T-cell (primary cell): ENCODE measurements at regions not wholly inside any gene's neighbourhood (a gene's known extent, or its start where the extent isn't known, plus 50 kb on each side); places are given as distances from the start of the nearest gene placed in this dataset.

Experiments used
- ATAC-seq, 4 experiments: fragments of 200-7000 bp in 3 of 4; fragments of 150-1000 bp in 1 of 4; cut with Tn5 transposase; replicated peaks in 1 of 4; 1 replicate in 3 of 4; 2 replicates in 1 of 4; pipeline ENCODE4 v1.10.0; 2021; ENCODE audit warnings: moderate library complexity in 3 of 4, mild to moderate bottlenecking in 2 of 4, moderate number of reproducible peaks in 1 of 4
- CTCF ChIA-PET, 2 donors: fragments of 300-600 bp; sonication (Branson Sonifier 250); formaldehyde crosslinking; loops; one replicate each; lab custom pipeline; 2022; ENCODE audit warnings: antibody characterized with exemption in 2 of 2; lab: Charles Lee
- POLR2A ChIA-PET, 2 donors: fragments of 300-600 bp; sonication (Branson Sonifier 250); formaldehyde crosslinking; loops; one replicate each; lab custom pipeline; 2022; ENCODE audit warnings: antibody characterized with exemption in 2 of 2; lab: Charles Lee
- DNase-seq, 35 experiments: peaks; one replicate each; pipeline versions ENCODE4 v3.0.0 to v3.0.0-alpha.2; 2013 to 2023
- H3K27ac ChIP-seq: one replicate; pipeline ENCODE4 v1.5.1; 2013; ENCODE audit warnings: low read length
- H3K27me3 ChIP-seq, 2 experiments: replicated peaks in 1 of 2; 1 replicate in 1 of 2; 2 replicates in 1 of 2; pipeline versions ENCODE4 v1.6.1 to v1.7.0; 2013; ENCODE audit warnings: low read length in 1 of 2, mixed read lengths in 1 of 2; ENCODE audit not compliant: control insufficient read depth in 2 of 2, insufficient read depth in 2 of 2; ENCODE audit errors: extremely low read depth in 1 of 2
- H3K36me3 ChIP-seq, 2 donors: 1 replicate in 1 of 2; 2 replicates in 1 of 2; pipeline versions ENCODE4 v1.6.1 to v1.7.0; 2013; ENCODE audit warnings: low read length in 1 of 2; ENCODE audit not compliant: control insufficient read depth in 2 of 2, insufficient read depth in 1 of 2; ENCODE audit errors: extremely low read depth in 1 of 2
- H3K4me1 ChIP-seq, 2 experiments: 1 replicate in 1 of 2; 2 replicates in 1 of 2; pipeline versions ENCODE4 v1.6.1 to v1.7.0; 2013; ENCODE audit warnings: low read length in 2 of 2, mixed read lengths in 1 of 2; ENCODE audit not compliant: insufficient read depth in 2 of 2, control insufficient read depth in 1 of 2; ENCODE audit errors: extremely low read depth in 1 of 2
- H3K4me3 ChIP-seq, 2 donors: 1 replicate in 1 of 2; 2 replicates in 1 of 2; pipeline versions ENCODE4 v1.5.1 to v1.7.0; 2013; ENCODE audit warnings: mild to moderate bottlenecking in 2 of 2, low read length in 1 of 2, moderate library complexity in 1 of 2; ENCODE audit not compliant: control insufficient read depth in 1 of 2; ENCODE audit errors: extremely low read depth in 1 of 2
- H3K9me3 ChIP-seq: 2 replicates; pipeline ENCODE4 v1.7.0; 2013
- H3K27ac Mint-ChIP-seq, 2 donors: one replicate each; pipeline ENCODE4 v1.8.0; 2020 to 2021; ENCODE audit warnings: mild to moderate bottlenecking in 2 of 2, mixed read lengths in 2 of 2
- H3K27me3 Mint-ChIP-seq, 2 donors: one replicate each; pipeline ENCODE4 v1.8.0; 2021 to 2022; ENCODE audit warnings: mixed read lengths in 2 of 2
- H3K36me3 Mint-ChIP-seq: one replicate; pipeline ENCODE4 v1.8.0; 2021; ENCODE audit warnings: mixed read lengths
- H3K4me1 Mint-ChIP-seq, 3 donors: one replicate each; pipeline ENCODE4 v1.8.0; 2020 to 2022; ENCODE audit warnings: mixed read lengths in 3 of 3, mild to moderate bottlenecking in 1 of 3
- H3K4me3 Mint-ChIP-seq, 3 donors: one replicate each; pipeline ENCODE4 v1.8.0; 2020 to 2022; ENCODE audit warnings: mild to moderate bottlenecking in 3 of 3, mixed read lengths in 3 of 3, moderate library complexity in 3 of 3
- H3K9me3 Mint-ChIP-seq, 3 donors: one replicate each; pipeline ENCODE4 v1.8.0; 2020 to 2022; ENCODE audit warnings: mixed read lengths in 3 of 3
- WGBS: methylation state at CpG from one replicate; pipeline ENCODE4 v1.1.5; 2013; ENCODE audit warnings: missing lambda C conversion rate; ENCODE audit not compliant: insufficient coverage; 5-methylcytosine and 5-hydroxymethylcytosine counted together

GRCh38 chr2:175872721-175873120, 129.3 kb downstream of the LNPK start:
- H3K36me3 Mint-ChIP-seq: no peaks in the 10 kb centered on the region
- no peak overlapping the region for H3K4me3 ChIP-seq
- H3K27me3 ChIP-seq: peaks cover 0 to 10% of the 10 kb centered on the region in 2 experiments
- DNase-seq: no peak
- H3K9me3 ChIP-seq: no peaks in the 10 kb centered on the region
- no peak overlapping the region for H3K27ac ChIP-seq
- no peaks in the 10 kb centered on the region for H3K36me3 ChIP-seq
- no peaks in the 10 kb centered on the region for H3K4me1 Mint-ChIP-seq
- POLR2A ChIA-PET: no interaction called here
- H3K9me3 Mint-ChIP-seq: no peaks in the 10 kb centered on the region
- no peaks in the 10 kb centered on the region for H3K4me1 ChIP-seq
- ATAC-seq: no peak
- peaks cover 13 to 37% of the 10 kb centered on the region in 2 donors for H3K27me3 Mint-ChIP-seq
- H3K27ac Mint-ChIP-seq: no peak overlapping the region
- no peak overlapping the region for H3K4me3 Mint-ChIP-seq
- CTCF ChIA-PET: no interaction called here

GRCh38 chr2:175872005-175872348, 130.1 kb downstream of the LNPK start:
- ChIA-PET POLR2A (no interaction called here), CTCF (no interaction called here)
- ATAC-seq (no peak), DNase-seq (no peak)
- H3K4me3 ChIP-seq: no peak overlapping the region
- H3K27ac Mint-ChIP-seq: no peak overlapping the region
- no peaks in the 10 kb centered on the region for H3K4me1 ChIP-seq
- H3K4me3 Mint-ChIP-seq: no peak overlapping the region
- no peak overlapping the region for H3K27ac ChIP-seq
- H3K36me3 Mint-ChIP-seq: no peaks in the 10 kb centered on the region
- no peaks in the 10 kb centered on the region for H3K9me3 ChIP-seq
- WGBS: 90% methylated on average over 3 of the region's 5 CpGs
- no peaks in the 10 kb centered on the region for H3K36me3 ChIP-seq
- H3K4me1 Mint-ChIP-seq: no peaks in the 10 kb centered on the region
- H3K9me3 Mint-ChIP-seq: no peaks in the 10 kb centered on the region
- H3K27me3 Mint-ChIP-seq: peaks cover 12 to 39% of the 10 kb centered on the region in 2 donors
- peaks cover 0 to 9% of the 10 kb centered on the region in 2 experiments for H3K27me3 ChIP-seq

- POLR2A ChIA-PET: no interaction called here
- WGBS: 100% methylated on average over 1 of the region's 3 CpGs
These were observed 130.6 kb downstream of the LNPK start for GRCh38 chr2:175871331-175872004.

GRCh38 chr2:175865716-175866115, 136.4 kb downstream of the LNPK start:
- Mint-ChIP-seq H3K4me3 (no peak overlapping the region), H3K4me1 (no peaks in the 10 kb centered on the region), H3K9me3 (no peaks in the 10 kb centered on the region), H3K27me3 (peaks cover 10 to 22% of the 10 kb centered on the region in 2 donors), H3K36me3 (no peaks in the 10 kb centered on the region), H3K27ac (no peak overlapping the region)
- ChIA-PET CTCF (no interaction called here), POLR2A (no interaction called here)
- ATAC-seq (no peak), DNase-seq (no peak)
- no peak overlapping the region for H3K4me3 ChIP-seq
- H3K9me3 ChIP-seq: no peaks in the 10 kb centered on the region
- no peaks in the 10 kb centered on the region for H3K36me3 ChIP-seq
- no peaks in the 10 kb centered on the region for H3K4me1 ChIP-seq
- H3K27me3 ChIP-seq: peaks cover 0 to 15% of the 10 kb centered on the region in 2 experiments
- WGBS: 38% methylated on average over 1 of the region's 4 CpGs
- H3K27ac ChIP-seq: no peak overlapping the region

More at GRCh38 chr2:175871331-175872004, 130.6 kb downstream of the LNPK start:
- H3K4me1 Mint-ChIP-seq: no peaks in the 10 kb centered on the region
- no peaks in the 10 kb centered on the region for H3K36me3 Mint-ChIP-seq
- Histone ChIP-seq H3K4me1 (no peaks in the 10 kb centered on the region), H3K4me3 (no peak overlapping the region), H3K36me3 (no peaks in the 10 kb centered on the region), H3K27me3 (peaks cover 0 to 6% of the 10 kb centered on the region in 2 experiments), H3K9me3 (no peaks in the 10 kb centered on the region), H3K27ac (no peak overlapping the region)
- ATAC-seq: no peak
- CTCF ChIA-PET: no interaction called here
- H3K9me3 Mint-ChIP-seq: no peaks in the 10 kb centered on the region
- DNase-seq: no peak
- H3K27me3 Mint-ChIP-seq: peaks cover 10 to 37% of the 10 kb centered on the region in 2 donors
- H3K4me3 Mint-ChIP-seq: no peak overlapping the region
- no peak overlapping the region for H3K27ac Mint-ChIP-seq

GRCh38 chr2:175864137-175864850, 137.8 kb downstream of the LNPK start:
- no peaks in the 10 kb centered on the region for H3K36me3 Mint-ChIP-seq
- H3K4me3 Mint-ChIP-seq: no peak overlapping the region
- H3K27ac Mint-ChIP-seq: no peak overlapping the region
- WGBS: 71% methylated on average over 5 of the region's 7 CpGs
- Histone ChIP-seq H3K9me3 (no peaks in the 10 kb centered on the region), H3K4me3 (no peak overlapping the region), H3K27me3 (peaks cover 0 to 15% of the 10 kb centered on the region in 2 experiments), H3K27ac (no peak overlapping the region), H3K36me3 (no peaks in the 10 kb centered on the region), H3K4me1 (no peaks in the 10 kb centered on the region)
- DNase-seq: no peak
- ChIA-PET CTCF (no interaction called here), POLR2A (no interaction called here)
- peaks cover 14 to 22% of the 10 kb centered on the region in 2 donors for H3K27me3 Mint-ChIP-seq
- no peak for ATAC-seq
- no peaks in the 10 kb centered on the region for H3K4me1 Mint-ChIP-seq
- no peaks in the 10 kb centered on the region for H3K9me3 Mint-ChIP-seq

- H3K4me1 Mint-ChIP-seq: no peaks in the 10 kb centered on the region
- ChIA-PET CTCF (interaction anchor here in 1 of 2 donors (0.6 kb wide), 1 partner anchor 8 kb away, joined by 18 read pairs; no protein-coding TSS in a partner anchor), POLR2A (no interaction called here)
- ATAC-seq (no peak), DNase-seq (no peak)
- Histone ChIP-seq H3K36me3 (no peaks in the 10 kb centered on the region), H3K27me3 (peaks cover 0 to 15% of the 10 kb centered on the region in 2 experiments), H3K9me3 (no peaks in the 10 kb centered on the region), H3K27ac (no peak overlapping the region), H3K4me1 (no peaks in the 10 kb centered on the region), H3K4me3 (no peak overlapping the region)
- no peaks in the 10 kb centered on the region for H3K36me3 Mint-ChIP-seq
- peaks cover 0 to 8% (median 0%) of the 10 kb centered on the region in 3 donors for H3K9me3 Mint-ChIP-seq
- 60% methylated on average over 2 of the region's 2 CpGs for WGBS
- H3K27me3 Mint-ChIP-seq: peaks cover 11 to 15% of the 10 kb centered on the region in 2 donors
- H3K27ac Mint-ChIP-seq: no peak overlapping the region
- no peak overlapping the region for H3K4me3 Mint-ChIP-seq
These were observed 140.1 kb downstream of the LNPK start for GRCh38 chr2:175861958-175862357.
